Upper lobe of left lung (tissue), 6 donors: ENCODE measurements at regions not wholly inside any gene's neighbourhood (a gene's known extent, or its start where the extent isn't known, plus 50 kb on each side); places are given as distances from the start of the nearest gene placed in this dataset.

Experiments used
- ATAC-seq, 2 donors: fragments of 200-7000 bp; cut with Tn5 transposase; one replicate each; pipeline ENCODE4 v1.9.1; 2022; ENCODE audit warnings: mild to moderate bottlenecking in 2 of 2, moderate library complexity in 2 of 2; ENCODE audit not compliant: low FRiP score in 2 of 2
- DNase-seq, 2 donors: peaks; one replicate each; pipeline ENCODE4 v3.0.0-alpha.2; 2019 to 2020
- H3K27ac ChIP-seq, 4 donors: fragments of 200-600 bp; sonication (generic); one replicate each; pipeline ENCODE4 v1.5.1; 2016 to 2019
- H3K27me3 ChIP-seq, 4 donors: fragments of 200-600 bp; sonication (generic); one replicate each; pipeline ENCODE4 v1.5.1; 2017 to 2019
- H3K36me3 ChIP-seq, 4 donors: fragments of 200-600 bp; sonication (generic); one replicate each; pipeline ENCODE4 v1.5.1; 2016 to 2019
- H3K4me1 ChIP-seq, 4 donors: fragments of 200-600 bp; sonication (generic); one replicate each; pipeline ENCODE4 v1.5.1; 2018 to 2019
- H3K4me3 ChIP-seq, 4 donors: fragments of 200-600 bp; sonication (generic); one replicate each; pipeline ENCODE4 v1.5.1; 2017 to 2019; ENCODE audit warnings: mild to moderate bottlenecking in 2 of 4, moderate library complexity in 1 of 4
- H3K9me3 ChIP-seq, 4 donors: fragments of 200-600 bp; sonication (generic); one replicate each; pipeline ENCODE4 v1.5.1; 2018 to 2019
- CTCF ChIP-seq, 6 experiments: fragments of 450-650 bp in 4 of 6; fragments of 200-600 bp in 2 of 6; sonication (generic) in 2 of 6; IDR thresholded peaks; one replicate each; pipeline ENCODE4 v1.5.1; 2016 to 2019; ENCODE audit warnings: antibody characterized with exemption in 6 of 6
- EP300 ChIP-seq, 4 donors: sonication (generic); formaldehyde crosslinking; IDR thresholded peaks; one replicate each; pipeline ENCODE4 v1.5.1; 2017; ENCODE audit warnings: antibody characterized with exemption in 4 of 4, control low read depth in 2 of 4
- POLR2A ChIP-seq, 4 donors: fragments of 450-650 bp; IDR thresholded peaks; one replicate each; pipeline ENCODE4 v1.5.1; 2016 to 2017; ENCODE audit warnings: antibody characterized with exemption in 4 of 4, mild to moderate bottlenecking in 2 of 4
- POLR2AphosphoS5 ChIP-seq, 2 donors: sonication (generic); formaldehyde crosslinking; IDR thresholded peaks; one replicate each; pipeline ENCODE4 v1.5.1; 2017; ENCODE audit warnings: antibody characterized with exemption in 2 of 2
- WGBS, 2 donors: methylation state at CpG; one replicate each; pipeline ENCODE4 v1.1.5; 2017 to 2018; 5-methylcytosine and 5-hydroxymethylcytosine counted together
- donor health status: DM: no; HTN: no; CAD: no; lungs with moderate emphysema.
- donor health status: DM: no; HTN: yes; CAD: no; lungs with severe emphysema.

GRCh38 chr17:5672815-5673430 lies 88.6 kb upstream of the NLRP1 start:
- ATAC-seq (peak; percentile 22 to 34), DNase-seq (no peak)
- no peak overlapping the region for H3K27ac ChIP-seq
- no peak overlapping the region for H3K4me3 ChIP-seq
- H3K36me3 ChIP-seq = no peaks in the 10 kb centered on the region
- WGBS, 2 donors = 54 to 73% methylated on average over 5 of the region's 5 CpGs
- H3K4me1 ChIP-seq = no peaks in the 10 kb centered on the region
- peaks cover 0 to 3% (median 0%) of the 10 kb centered on the region in 4 donors for H3K27me3 ChIP-seq
- H3K9me3 ChIP-seq = no peaks in the 10 kb centered on the region
- TF ChIP-seq EP300 (IDR thresholded peaks at IDR 0.05) (no peak), CTCF (IDR thresholded peaks at IDR 0.05) (no peak), POLR2AphosphoS5 (IDR thresholded peaks at IDR 0.05) (no peak), POLR2A (IDR thresholded peaks at IDR 0.05) (no peak)

DNA sequence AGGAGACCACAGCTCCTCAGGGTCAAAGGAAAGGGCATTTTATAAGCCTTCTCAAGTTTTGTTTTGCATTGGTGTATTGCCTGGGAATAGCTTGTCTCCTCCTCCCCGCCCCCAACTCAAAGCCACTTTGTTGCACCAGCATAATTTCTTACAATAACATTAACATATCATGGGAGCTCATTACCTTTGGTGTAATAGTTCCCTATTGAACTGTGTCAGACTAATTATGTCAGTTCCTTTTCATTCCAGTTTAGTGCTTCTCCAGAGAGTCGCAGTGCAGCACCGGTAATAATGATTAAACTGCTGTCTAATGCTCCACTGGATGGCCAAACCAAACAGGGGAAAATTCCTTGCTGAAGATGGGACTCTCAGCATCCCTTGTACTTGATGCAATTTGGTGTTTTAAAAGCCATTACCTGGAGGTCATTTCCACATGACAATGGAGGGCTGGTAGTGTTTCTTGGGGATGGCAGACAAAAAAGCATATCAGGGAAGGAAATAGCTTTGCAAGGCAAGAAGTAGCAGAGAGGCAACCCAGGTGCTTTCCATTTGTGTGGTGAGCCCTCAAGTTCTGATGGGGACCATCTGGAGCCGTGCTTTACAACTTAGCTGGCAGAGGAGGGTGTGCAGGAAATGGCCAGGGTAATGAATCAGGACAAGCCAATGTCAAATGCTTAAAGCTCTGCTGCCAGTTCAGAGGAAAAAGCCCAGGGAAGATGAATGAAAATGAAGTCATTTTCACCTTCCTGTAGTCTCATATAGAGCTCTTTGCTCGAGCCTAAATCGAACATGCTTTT lies 91.5 kb upstream of the NLRP1 start:
- DNase-seq = no peak
- no peak for ATAC-seq
- WGBS, 2 donors = 36 to 45% methylated on average over 6 of the region's 6 CpGs
- no peak overlapping the region for H3K27ac ChIP-seq
- no peak for TF ChIP-seq EP300 (IDR thresholded peaks at IDR 0.05)
- no peak for TF ChIP-seq POLR2AphosphoS5 (IDR thresholded peaks at IDR 0.05)
- TF ChIP-seq CTCF (IDR thresholded peaks at IDR 0.05) = no peak
- TF ChIP-seq POLR2A (IDR thresholded peaks at IDR 0.05) = no peak
- no peaks in the 10 kb centered on the region for H3K27me3 ChIP-seq
- H3K36me3 ChIP-seq = no peaks in the 10 kb centered on the region
- no peaks in the 10 kb centered on the region for H3K9me3 ChIP-seq
- no peaks in the 10 kb centered on the region for H3K4me1 ChIP-seq
- no peak overlapping the region for H3K4me3 ChIP-seq

- Histone ChIP-seq H3K9me3 (no peaks in the 10 kb centered on the region), H3K4me3 (no peak overlapping the region), H3K27me3 (no peaks in the 10 kb centered on the region), H3K27ac (no peak overlapping the region), H3K36me3 (no peaks in the 10 kb centered on the region), H3K4me1 (no peaks in the 10 kb centered on the region)
- DNase-seq (no peak), ATAC-seq (no peak)
- TF ChIP-seq POLR2AphosphoS5 (IDR thresholded peaks at IDR 0.05) (no peak), POLR2A (IDR thresholded peaks at IDR 0.05) (no peak), EP300 (IDR thresholded peaks at IDR 0.05) (no peak), CTCF (IDR thresholded peaks at IDR 0.05) (no peak)
- 26 to 38% methylated on average over 1 of the region's 1 CpG for WGBS, 2 donors
These were observed 93.3 kb upstream of the NLRP1 start for GRCh38 chr17:5677620-5678019.

GRCh38 chr17:5678171-5678570 lies 93.9 kb upstream of the NLRP1 start:
- no peaks in the 10 kb centered on the region for H3K36me3 ChIP-seq
- WGBS, 2 donors = 62 to 86% methylated on average over 4 of the region's 4 CpGs
- no peaks in the 10 kb centered on the region for H3K27me3 ChIP-seq
- ATAC-seq (no peak), DNase-seq (no peak)
- no peak overlapping the region for H3K4me3 ChIP-seq
- H3K4me1 ChIP-seq = no peaks in the 10 kb centered on the region
- H3K27ac ChIP-seq = no peak overlapping the region
- no peaks in the 10 kb centered on the region for H3K9me3 ChIP-seq
- TF ChIP-seq EP300 (IDR thresholded peaks at IDR 0.05) (no peak), CTCF (IDR thresholded peaks at IDR 0.05) (no peak), POLR2A (IDR thresholded peaks at IDR 0.05) (no peak), POLR2AphosphoS5 (IDR thresholded peaks at IDR 0.05) (no peak)
